Left lung (tissue), 4 donors: ENCODE measurements at regions not wholly inside any gene's neighbourhood (a gene's known extent, or its start where the extent isn't known, plus 50 kb on each side); places are given as distances from the start of the nearest gene placed in this dataset.

Source experiments
- ATAC-seq: fragments of 200-7000 bp; cut with Tn5 transposase; one replicate; pipeline ENCODE4 v1.9.1; 2020; ENCODE audit warnings: moderate library complexity
- DNase-seq, 4 donors: peaks; one replicate each; pipeline ENCODE4 v3.0.0-alpha.2; 2013 to 2020
- H3K27ac ChIP-seq, 2 donors: fragments of 200-600 bp; sonication (generic) in 1 of 2; one replicate each; pipeline versions ENCODE4 v1.5.0 to v1.8.0; 2020 to 2021
- H3K27me3 ChIP-seq, 2 donors: fragments of 200-600 bp; sonication (generic) in 1 of 2; one replicate each; pipeline versions ENCODE4 v1.5.0 to v1.8.0; 2020 to 2021
- H3K36me3 ChIP-seq, 2 donors: fragments of 200-600 bp; sonication (generic) in 1 of 2; one replicate each; pipeline versions ENCODE4 v1.5.0 to v1.8.0; 2020 to 2021
- H3K4me1 ChIP-seq, 2 donors: fragments of 200-600 bp; one replicate each; pipeline ENCODE4 v1.8.0; 2021
- H3K4me3 ChIP-seq, 2 donors: fragments of 200-600 bp; sonication (generic) in 1 of 2; one replicate each; pipeline versions ENCODE4 v1.5.0 to v1.8.0; 2020 to 2021; ENCODE audit warnings: mild to moderate bottlenecking in 1 of 2
- H3K9me3 ChIP-seq, 2 donors: fragments of 200-600 bp; sonication (generic) in 1 of 2; one replicate each; pipeline versions ENCODE4 v1.5.0 to v1.8.0; 2020 to 2021
- CTCF ChIP-seq, 2 donors: fragments of 200-600 bp; sonication (generic) in 1 of 2; IDR thresholded peaks; one replicate each; pipeline versions ENCODE4 v1.5.0 to v1.8.0; 2021; ENCODE audit warnings: antibody characterized with exemption in 2 of 2
- intact Hi-C, 2 donors: fragments of 100-400 bp; cut with DNase I; formaldehyde crosslinking; loops; one replicate each; pipeline versions ENCODE4 v1.11.2 to v1.14.2; 2022
- donor health status: DM: no; HTN: yes; CAD: no.
- donor health status: DM: no; HTN: no; CAD: no.

- no peaks in the 10 kb centered on the region for H3K4me1 ChIP-seq
Observed at GRCh38 chrX:6734844-6735634, 200.1 kb upstream of the VCX3A start.

GRCh38 chrX:6732101-6732500 is 197.2 kb upstream of the VCX3A start:
- intact Hi-C loops = no loop called here
- H3K27me3 ChIP-seq = no peaks in the 10 kb centered on the region
- H3K36me3 ChIP-seq = no peaks in the 10 kb centered on the region
- TF ChIP-seq CTCF (IDR thresholded peaks at IDR 0.05) = no peak
- H3K27ac ChIP-seq = no peak overlapping the region
- H3K4me1 ChIP-seq = no peaks in the 10 kb centered on the region
- DNase-seq = no peak
- H3K4me3 ChIP-seq = no peak overlapping the region
- ATAC-seq = no peak
- no peaks in the 10 kb centered on the region for H3K9me3 ChIP-seq

More at GRCh38 chrX:6734844-6735634, 200.1 kb upstream of the VCX3A start:
- ATAC-seq (no peak), DNase-seq (no peak)
- Histone ChIP-seq H3K4me3 (no peak overlapping the region), H3K36me3 (no peaks in the 10 kb centered on the region), H3K9me3 (no peaks in the 10 kb centered on the region), H3K27me3 (no peaks in the 10 kb centered on the region), H3K27ac (no peak overlapping the region)
- intact Hi-C loops = no loop called here
- no peak for TF ChIP-seq CTCF (IDR thresholded peaks at IDR 0.05)

GRCh38 chrX:6729626-6730025 is 194.7 kb upstream of the VCX3A start:
- DNase-seq (no peak), ATAC-seq (no peak)
- Histone ChIP-seq H3K27ac (no peak overlapping the region), H3K4me1 (no peaks in the 10 kb centered on the region), H3K4me3 (no peak overlapping the region), H3K9me3 (no peaks in the 10 kb centered on the region), H3K27me3 (no peaks in the 10 kb centered on the region), H3K36me3 (no peaks in the 10 kb centered on the region)
- TF ChIP-seq CTCF (IDR thresholded peaks at IDR 0.05) = no peak
- intact Hi-C loops = no loop called here

- Histone ChIP-seq H3K4me1 (no peaks in the 10 kb centered on the region), H3K27ac (no peak overlapping the region), H3K4me3 (no peak overlapping the region), H3K36me3 (no peaks in the 10 kb centered on the region), H3K9me3 (no peaks in the 10 kb centered on the region), H3K27me3 (no peaks in the 10 kb centered on the region)
- intact Hi-C loops = no loop called here
- ATAC-seq = no peak
- DNase-seq = no peak
- no peak for TF ChIP-seq CTCF (IDR thresholded peaks at IDR 0.05)
Observed at GRCh38 chrX:6718766-6719165, 183.8 kb upstream of the VCX3A start.

- intact Hi-C loops = no loop called here
- Histone ChIP-seq H3K27ac (no peak overlapping the region), H3K9me3 (no peaks in the 10 kb centered on the region), H3K36me3 (no peaks in the 10 kb centered on the region), H3K27me3 (no peaks in the 10 kb centered on the region), H3K4me3 (no peak overlapping the region), H3K4me1 (no peaks in the 10 kb centered on the region)
- DNase-seq = no peak
- no peak for TF ChIP-seq CTCF (IDR thresholded peaks at IDR 0.05)
- ATAC-seq = no peak
Observed at GRCh38 chrX:6708676-6709380, 173.9 kb upstream of the VCX3A start.
